ENCODE measurements at regions not wholly inside any gene's neighbourhood (a gene's known extent, or its start where the extent isn't known, plus 50 kb on each side); places are given as distances from the start of the nearest gene placed in this dataset.

- no peak for TF ChIP-seq CTCF (optimal IDR thresholded peaks at IDR 0.05 in 1 of 3, IDR thresholded peaks at IDR 0.05 in 1 of 3, conservative IDR thresholded peaks at IDR 0.05 in 1 of 3; ENCODE audit: extremely low read depth in 1 of 3, insufficient read depth in 2 of 3, low read length in 3 of 3)
- no peak for TF ChIP-seq EZH2 (IDR thresholded peaks at IDR 0.05; ENCODE audit: low read length)
Observed at GRCh38 chr4:12270546-12270945, 841.9 kb upstream of the HS3ST1 start.

Measured in keratinocyte (primary cell).